DOHH2 (cell line): ENCODE measurements at regions not wholly inside any gene's neighbourhood (a gene's known extent, or its start where the extent isn't known, plus 50 kb on each side); places are given as distances from the start of the nearest gene placed in this dataset.

Experiments
- CTCF ChIP-seq: fragments of 200-600 bp; sonication (generic); IDR thresholded peaks from one replicate; pipeline ENCODE4 v1.5.1; 2014; ENCODE audit warnings: antibody characterized with exemption, mild to moderate bottlenecking, low read depth, low read length; ENCODE audit not compliant: poor library complexity, severe bottlenecking
- EZH2phosphoT487 ChIP-seq: fragments of 200-600 bp; sonication (generic); IDR thresholded peaks from 2 replicates; pipeline ENCODE4 v1.6.1; 2017; ENCODE audit warnings: borderline replicate concordance, mild to moderate bottlenecking, antibody characterized with exemption, low read length, moderate library complexity, mixed read lengths

- TF ChIP-seq CTCF (no peak), EZH2phosphoT487 (no peak)
Measured at GRCh38 chr2:145047554-145047953, 527.6 kb upstream of the ZEB2 start.
